ENCODE measurements at regions not wholly inside any gene's neighbourhood (a gene's known extent, or its start where the extent isn't known, plus 50 kb on each side); places are given as distances from the start of the nearest gene placed in this dataset.

DNA sequence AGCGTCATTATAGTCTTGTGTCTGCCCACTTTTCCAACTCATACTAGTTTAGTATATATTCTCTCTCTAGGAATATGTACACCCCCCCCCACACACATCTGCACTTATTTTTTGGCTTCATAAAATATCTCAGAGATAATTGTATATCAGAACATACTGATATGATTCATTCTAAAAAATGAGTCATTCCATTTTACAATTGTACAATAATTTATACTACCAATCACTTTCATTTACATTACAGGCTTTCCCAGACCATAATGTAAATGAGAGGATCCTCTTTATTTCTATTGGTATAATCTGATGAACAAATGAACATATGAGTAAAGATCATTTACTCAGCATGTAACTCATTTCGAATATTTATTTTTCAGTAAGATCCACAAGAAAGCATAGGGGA is 1842.9 kb upstream of the C9orf72 start:
- Histone ChIP-seq H3K27me3 (ENCODE audit: insufficient read depth, low read length) (no peaks in the 10 kb centered on the region), H4K20me1 (ENCODE audit: insufficient read depth) (no peaks in the 10 kb centered on the region), H3K36me3 (ENCODE audit: control insufficient read depth in 1 of 2, insufficient read depth in 2 of 2, low read length in 2 of 2) (no peaks in the 10 kb centered on the region), H3K4me2 (ENCODE audit: low read length) (no peak overlapping the region), H3K79me2 (ENCODE audit: insufficient read depth, low read length) (no peaks in the 10 kb centered on the region), H3K4me1 (ENCODE audit: control insufficient read depth in 1 of 2, insufficient read depth in 2 of 2, low read length in 2 of 2) (no peaks in the 10 kb centered on the region), H3K9ac (ENCODE audit: low read length) (no peak overlapping the region), H3K9me2 (ENCODE audit: insufficient read depth) (no peaks in the 10 kb centered on the region), H2AFZ (ENCODE audit: low read depth, low read length, poor library complexity, severe bottlenecking) (no peak overlapping the region), H3K4me3 (replicated peaks in 1 of 2; ENCODE audit: low read depth in 1 of 2, low read length in 2 of 2) (no peak overlapping the region), H3K27ac (ENCODE audit: low read depth, low read length) (no peak overlapping the region), H3K9me3 (ENCODE audit: control insufficient read depth in 1 of 2, insufficient read depth in 1 of 2, low read depth in 1 of 2, low read length in 2 of 2) (no peaks in the 10 kb centered on the region)
- POLR2A ChIA-PET: no interaction called here
- no TSS peak for BruUV-seq (replicated peaks)
- DNase-seq (ENCODE audit: low read depth, low spot score) (no peak), ATAC-seq (no peak)
- intact Hi-C loops (cut with micrococcal nuclease): no loop called here
- TF ChIP-seq, protein P1, sequence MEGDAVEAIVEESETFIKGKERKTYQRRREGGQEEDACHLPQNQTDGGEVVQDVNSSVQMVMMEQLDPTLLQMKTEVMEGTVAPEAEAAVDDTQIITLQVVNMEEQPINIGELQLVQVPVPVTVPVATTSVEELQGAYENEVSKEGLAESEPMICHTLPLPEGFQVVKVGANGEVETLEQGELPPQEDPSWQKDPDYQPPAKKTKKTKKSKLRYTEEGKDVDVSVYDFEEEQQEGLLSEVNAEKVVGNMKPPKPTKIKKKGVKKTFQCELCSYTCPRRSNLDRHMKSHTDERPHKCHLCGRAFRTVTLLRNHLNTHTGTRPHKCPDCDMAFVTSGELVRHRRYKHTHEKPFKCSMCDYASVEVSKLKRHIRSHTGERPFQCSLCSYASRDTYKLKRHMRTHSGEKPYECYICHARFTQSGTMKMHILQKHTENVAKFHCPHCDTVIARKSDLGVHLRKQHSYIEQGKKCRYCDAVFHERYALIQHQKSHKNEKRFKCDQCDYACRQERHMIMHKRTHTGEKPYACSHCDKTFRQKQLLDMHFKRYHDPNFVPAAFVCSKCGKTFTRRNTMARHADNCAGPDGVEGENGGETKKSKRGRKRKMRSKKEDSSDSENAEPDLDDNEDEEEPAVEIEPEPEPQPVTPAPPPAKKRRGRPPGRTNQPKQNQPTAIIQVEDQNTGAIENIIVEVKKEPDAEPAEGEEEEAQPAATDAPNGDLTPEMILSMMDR (IDR thresholded peaks at IDR 0.05 in 2 of 3, conservative IDR thresholded peaks at IDR 0.05 in 1 of 3; ENCODE audit: borderline replicate concordance in 1 of 3, insufficient read depth in 1 of 3, low read depth in 2 of 3, low read length in 2 of 3): no peak
- TF ChIP-seq ZFX (IDR thresholded peaks at IDR 0.05) (no peak), CEBPB (IDR thresholded peaks at IDR 0.05; ENCODE audit: low read depth) (no peak)
- RAD21 ChIA-PET (ENCODE audit: low non-redundant PET in 1 of 2, low total read pairs in 2 of 2, uncharacterized antibody in 2 of 2, unreplicated experiment in 2 of 2): no interaction called here
- CTCF ChIA-PET: no interaction called here

DNA sequence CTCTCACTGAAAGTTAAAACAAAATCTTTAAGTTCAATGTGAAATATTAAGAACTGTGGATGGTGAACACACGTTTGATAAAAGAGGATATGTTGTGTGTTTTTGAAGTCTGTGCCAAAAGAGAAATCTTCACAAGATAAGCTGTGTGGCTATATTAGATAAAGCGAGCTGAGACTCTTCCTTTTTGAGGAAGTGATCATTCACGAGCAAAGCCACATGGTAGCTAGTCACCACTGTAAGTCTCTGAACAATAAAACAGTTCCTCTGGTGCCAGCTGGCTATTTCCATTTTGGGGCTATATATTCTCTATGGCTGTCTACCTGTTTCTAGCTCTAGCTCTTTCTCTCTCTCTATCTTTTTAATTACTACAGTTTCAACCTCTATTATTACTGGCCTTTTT is 1849.2 kb upstream of the C9orf72 start:
- CTCF ChIA-PET: no interaction called here
- no peak for ATAC-seq
- no peak overlapping the region for H3K4me2 ChIP-seq (ENCODE audit: low read length)
- TF ChIP-seq ZNF274 (IDR thresholded peaks at IDR 0.05; ENCODE audit: low read depth, low read length) (no peak), SP1 (IDR thresholded peaks at IDR 0.05; ENCODE audit: low read depth) (no peak), TCF7L2 (IDR thresholded peaks at IDR 0.05; ENCODE audit: borderline replicate concordance, extremely low read depth, insufficient read depth, insufficient read length) (no peak), ZFX (IDR thresholded peaks at IDR 0.05) (no peak), EGR1 (IDR thresholded peaks at IDR 0.05; ENCODE audit: low read depth) (no peak), EZH2 (IDR thresholded peaks at IDR 0.05) (no peak), YY1 (IDR thresholded peaks at IDR 0.05; ENCODE audit: extremely low read depth, insufficient replicate concordance, low read depth, low read length) (no peak), CBX3 (IDR thresholded peaks at IDR 0.05; ENCODE audit: low read depth) (no peak), FOSL1 (IDR thresholded peaks at IDR 0.05; ENCODE audit: low read depth) (no peak), ELF1 (IDR thresholded peaks at IDR 0.05; ENCODE audit: borderline replicate concordance, low read depth) (no peak), CEBPB (IDR thresholded peaks at IDR 0.05; ENCODE audit: low read depth) (no peak)
- TF ChIP-seq, protein P2, sequence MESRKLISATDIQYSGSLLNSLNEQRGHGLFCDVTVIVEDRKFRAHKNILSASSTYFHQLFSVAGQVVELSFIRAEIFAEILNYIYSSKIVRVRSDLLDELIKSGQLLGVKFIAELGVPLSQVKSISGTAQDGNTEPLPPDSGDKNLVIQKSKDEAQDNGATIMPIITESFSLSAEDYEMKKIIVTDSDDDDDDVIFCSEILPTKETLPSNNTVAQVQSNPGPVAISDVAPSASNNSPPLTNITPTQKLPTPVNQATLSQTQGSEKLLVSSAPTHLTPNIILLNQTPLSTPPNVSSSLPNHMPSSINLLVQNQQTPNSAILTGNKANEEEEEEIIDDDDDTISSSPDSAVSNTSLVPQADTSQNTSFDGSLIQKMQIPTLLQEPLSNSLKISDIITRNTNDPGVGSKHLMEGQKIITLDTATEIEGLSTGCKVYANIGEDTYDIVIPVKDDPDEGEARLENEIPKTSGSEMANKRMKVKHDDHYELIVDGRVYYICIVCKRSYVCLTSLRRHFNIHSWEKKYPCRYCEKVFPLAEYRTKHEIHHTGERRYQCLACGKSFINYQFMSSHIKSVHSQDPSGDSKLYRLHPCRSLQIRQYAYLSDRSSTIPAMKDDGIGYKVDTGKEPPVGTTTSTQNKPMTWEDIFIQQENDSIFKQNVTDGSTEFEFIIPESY (IDR thresholded peaks at IDR 0.05; ENCODE audit: extremely low read depth, insufficient replicate concordance, low read length): no peak
- TF ChIP-seq, protein P1 (IDR thresholded peaks at IDR 0.05 in 2 of 3, conservative IDR thresholded peaks at IDR 0.05 in 1 of 3; ENCODE audit: borderline replicate concordance in 1 of 3, insufficient read depth in 1 of 3, low read depth in 2 of 3, low read length in 2 of 3): no peak
- TF ChIP-seq, protein P3, sequence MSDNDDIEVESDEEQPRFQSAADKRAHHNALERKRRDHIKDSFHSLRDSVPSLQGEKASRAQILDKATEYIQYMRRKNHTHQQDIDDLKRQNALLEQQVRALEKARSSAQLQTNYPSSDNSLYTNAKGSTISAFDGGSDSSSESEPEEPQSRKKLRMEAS (IDR thresholded peaks at IDR 0.05): no peak

More for the DNA sequence above, 1849.2 kb upstream of the C9orf72 start:
- Histone ChIP-seq H4K20me1 (ENCODE audit: insufficient read depth) (no peaks in the 10 kb centered on the region), H3K9me2 (ENCODE audit: insufficient read depth) (no peaks in the 10 kb centered on the region), H3K36me3 (ENCODE audit: control insufficient read depth in 1 of 2, insufficient read depth in 2 of 2, low read length in 2 of 2) (no peaks in the 10 kb centered on the region), H3K4me1 (ENCODE audit: control insufficient read depth in 1 of 2, insufficient read depth in 2 of 2, low read length in 2 of 2) (no peaks in the 10 kb centered on the region), H3K27me3 (ENCODE audit: insufficient read depth, low read length) (no peaks in the 10 kb centered on the region), H3K9me3 (ENCODE audit: control insufficient read depth in 1 of 2, insufficient read depth in 1 of 2, low read depth in 1 of 2, low read length in 2 of 2) (0 out of 4 replicates have a peak, but pooled peaks cover 0 to 3% of the 10 kb centered on the region in 2 experiments), H3K9ac (ENCODE audit: low read length) (no peak overlapping the region), H3K27ac (ENCODE audit: low read depth, low read length) (no peak overlapping the region), H3K79me2 (ENCODE audit: insufficient read depth, low read length) (no peaks in the 10 kb centered on the region), H3K4me3 (replicated peaks in 1 of 2; ENCODE audit: low read depth in 1 of 2, low read length in 2 of 2) (no peak overlapping the region), H2AFZ (ENCODE audit: low read depth, low read length, poor library complexity, severe bottlenecking) (no peak overlapping the region)
- no TSS peak for BruUV-seq (replicated peaks)
- intact Hi-C loops (cut with micrococcal nuclease): no loop called here
- POLR2A ChIA-PET: no interaction called here
- no peak for DNase-seq (ENCODE audit: low read depth, low spot score)
- RAD21 ChIA-PET (ENCODE audit: low non-redundant PET in 1 of 2, low total read pairs in 2 of 2, uncharacterized antibody in 2 of 2, unreplicated experiment in 2 of 2): no interaction called here
